Transverse colon (tissue), 4 donors: ENCODE measurements at regions not wholly inside any gene's neighbourhood (a gene's known extent, or its start where the extent isn't known, plus 50 kb on each side); places are given as distances from the start of the nearest gene placed in this dataset.

Experiments
- DNase-seq: peaks from one replicate; pipeline ENCODE4 v3.0.0-alpha.2; 2019
- H3K27ac ChIP-seq, 4 donors: fragments of 200-600 bp; sonication (generic); 2 replicates each; pipeline ENCODE4 v1.5.1; 2016 to 2018; ENCODE audit warnings: inconsistent platforms in 4 of 4
- H3K27me3 ChIP-seq: fragments of 200-600 bp; sonication (generic); 2 replicates; pipeline ENCODE4 v1.5.1; 2017; ENCODE audit warnings: inconsistent platforms
- H3K36me3 ChIP-seq, 4 donors: fragments of 200-600 bp; sonication (generic); 2 replicates each; pipeline ENCODE4 v1.5.1; 2017 to 2019; ENCODE audit warnings: inconsistent platforms in 4 of 4
- H3K4me1 ChIP-seq, 4 donors: fragments of 200-600 bp; sonication (generic); 2 replicates each; pipeline ENCODE4 v1.5.1; 2017 to 2020; ENCODE audit warnings: inconsistent platforms in 4 of 4
- H3K4me3 ChIP-seq, 4 donors: fragments of 200-600 bp; sonication (generic); 1 replicate in 1 of 4; 2 replicates in 3 of 4; pipeline versions ENCODE4 v1.5.1 to v1.6.1; 2017 to 2019; ENCODE audit warnings: inconsistent platforms in 4 of 4
- H3K9me3 ChIP-seq, 2 donors: fragments of 200-600 bp; sonication (generic); 2 replicates each; pipeline ENCODE4 v1.5.1; 2017 to 2019; ENCODE audit warnings: inconsistent platforms in 2 of 2
- EP300 ChIP-seq: sonication (generic); formaldehyde crosslinking; IDR thresholded peaks from one replicate; pipeline ENCODE4 v1.6.1; 2017; ENCODE audit warnings: antibody characterized with exemption, low read depth
- POLR2A ChIP-seq: fragments of 450-650 bp; IDR thresholded peaks from one replicate; pipeline ENCODE4 v1.6.1; 2016; ENCODE audit warnings: antibody characterized with exemption, mild to moderate bottlenecking, moderate library complexity
- POLR2AphosphoS5 ChIP-seq, 3 donors: sonication (generic); formaldehyde crosslinking; IDR thresholded peaks; one replicate each; pipeline ENCODE4 v1.6.1; 2016; ENCODE audit warnings: antibody characterized with exemption in 3 of 3
- whole genome bisulfite sequencing, 2 donors: methylation state at CpG; one replicate each; pipeline ENCODE4 v1.1.5; 2018; ENCODE audit warnings: low coverage in 1 of 2; 5-methylcytosine and 5-hydroxymethylcytosine counted together
- in situ Hi-C, 4 donors: fragments of 200-750 bp; cut with MboI; loops; one replicate each; pipeline versions ENCODE4 v1.15.0 to v1.15.1; 2017; ENCODE audit warnings: low sequenced_read_pairs in 3 of 4, low pct_ligation_motif_present in 1 of 4, low pct_unique_long_range_greater_than_20kb in 1 of 4
- intact Hi-C: fragments of 100-400 bp; cut with DNase I; formaldehyde crosslinking; loops from one replicate; pipeline ENCODE4 v1.15.1; 2023; ENCODE audit warnings: low total_unique reads
- TF ChIP-seq, protein P1 (sequence below), 5 experiments: fragments of 200-600 bp in 3 of 5; fragments of 450-650 bp in 2 of 5; sonication (generic) in 3 of 5; IDR thresholded peaks; 1 replicate in 2 of 5; 2 replicates in 3 of 5; pipeline ENCODE4 v1.5.1; 2016 to 2017; ENCODE audit warnings: antibody characterized with exemption in 5 of 5, inconsistent platforms in 3 of 5, mild to moderate bottlenecking in 2 of 5, moderate library complexity in 1 of 5

DNA sequence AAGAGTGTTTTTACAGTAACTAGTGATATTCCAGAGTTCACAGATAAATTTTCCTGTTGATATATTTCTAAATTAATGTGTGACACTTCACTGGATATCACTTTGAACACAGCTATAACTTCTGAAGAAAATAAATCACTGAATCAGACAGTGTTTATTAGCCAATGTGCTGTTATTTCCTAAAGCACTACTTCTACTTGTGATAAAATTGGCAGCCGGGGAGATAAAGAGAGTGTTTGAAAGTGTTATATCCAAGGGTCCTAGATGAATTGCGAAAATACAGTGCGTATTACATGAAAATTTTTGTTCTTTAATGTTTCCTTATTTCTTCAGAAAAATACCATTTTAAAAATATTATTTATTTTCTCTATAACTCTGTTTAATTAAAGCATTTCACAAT is 417.5 kb upstream of the ARGLU1 start:
- Histone ChIP-seq H3K4me3 (no peak overlapping the region), H3K27ac (no peak overlapping the region), H3K36me3 (no peaks in the 10 kb centered on the region), H3K9me3 (no peaks in the 10 kb centered on the region), H3K27me3 (no peaks in the 10 kb centered on the region), H3K4me1 (no peaks in the 10 kb centered on the region)
- TF ChIP-seq EP300: no peak
- no peak for TF ChIP-seq POLR2A
- TF ChIP-seq, protein P1, sequence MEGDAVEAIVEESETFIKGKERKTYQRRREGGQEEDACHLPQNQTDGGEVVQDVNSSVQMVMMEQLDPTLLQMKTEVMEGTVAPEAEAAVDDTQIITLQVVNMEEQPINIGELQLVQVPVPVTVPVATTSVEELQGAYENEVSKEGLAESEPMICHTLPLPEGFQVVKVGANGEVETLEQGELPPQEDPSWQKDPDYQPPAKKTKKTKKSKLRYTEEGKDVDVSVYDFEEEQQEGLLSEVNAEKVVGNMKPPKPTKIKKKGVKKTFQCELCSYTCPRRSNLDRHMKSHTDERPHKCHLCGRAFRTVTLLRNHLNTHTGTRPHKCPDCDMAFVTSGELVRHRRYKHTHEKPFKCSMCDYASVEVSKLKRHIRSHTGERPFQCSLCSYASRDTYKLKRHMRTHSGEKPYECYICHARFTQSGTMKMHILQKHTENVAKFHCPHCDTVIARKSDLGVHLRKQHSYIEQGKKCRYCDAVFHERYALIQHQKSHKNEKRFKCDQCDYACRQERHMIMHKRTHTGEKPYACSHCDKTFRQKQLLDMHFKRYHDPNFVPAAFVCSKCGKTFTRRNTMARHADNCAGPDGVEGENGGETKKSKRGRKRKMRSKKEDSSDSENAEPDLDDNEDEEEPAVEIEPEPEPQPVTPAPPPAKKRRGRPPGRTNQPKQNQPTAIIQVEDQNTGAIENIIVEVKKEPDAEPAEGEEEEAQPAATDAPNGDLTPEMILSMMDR (IDR thresholded peaks at IDR 0.05): no peak
- no peak for TF ChIP-seq POLR2AphosphoS5 (IDR thresholded peaks at IDR 0.05)
- no peak for DNase-seq
- in situ Hi-C loops: no loop called here
- intact Hi-C loops: no loop called here
- WGBS, 2 donors: 84% methylated on average over 3 of the region's 3 CpGs

DNA sequence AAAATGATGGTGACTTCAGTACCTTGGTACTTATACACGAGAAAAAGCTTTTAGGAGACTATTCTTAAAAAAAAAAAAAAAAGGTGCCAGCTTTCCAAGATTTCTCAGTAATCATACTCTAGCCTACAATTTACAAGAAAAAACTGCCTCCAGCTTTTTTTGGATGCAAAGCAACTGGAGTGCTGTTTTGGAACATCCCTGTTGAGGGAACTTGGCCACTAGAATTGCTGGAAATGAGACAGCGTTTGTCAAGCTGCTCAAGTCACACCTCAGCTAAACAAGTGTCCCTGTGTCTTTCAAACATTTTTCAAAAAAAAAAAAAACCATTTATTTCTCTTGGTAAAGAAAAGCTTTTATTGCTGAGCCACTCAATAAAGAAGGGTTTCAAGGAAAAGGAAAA is 413.1 kb upstream of the ARGLU1 start:
- H3K36me3 ChIP-seq: no peaks in the 10 kb centered on the region
- TF ChIP-seq EP300 (no peak), POLR2A (no peak), POLR2AphosphoS5 (IDR thresholded peaks at IDR 0.05) (no peak)
- TF ChIP-seq, protein P1 (IDR thresholded peaks at IDR 0.05): no peak
- H3K4me1 ChIP-seq: no peaks in the 10 kb centered on the region
- H3K9me3 ChIP-seq: no peaks in the 10 kb centered on the region
- DNase-seq: no peak
- WGBS, 2 donors: 60 to 74% methylated on average over 1 to 2 of the region's 2 CpGs
- H3K27ac ChIP-seq: no peak overlapping the region
- no peak overlapping the region for H3K4me3 ChIP-seq
- intact Hi-C loops: no loop called here
- in situ Hi-C loops: no loop called here
- no peaks in the 10 kb centered on the region for H3K27me3 ChIP-seq

DNA sequence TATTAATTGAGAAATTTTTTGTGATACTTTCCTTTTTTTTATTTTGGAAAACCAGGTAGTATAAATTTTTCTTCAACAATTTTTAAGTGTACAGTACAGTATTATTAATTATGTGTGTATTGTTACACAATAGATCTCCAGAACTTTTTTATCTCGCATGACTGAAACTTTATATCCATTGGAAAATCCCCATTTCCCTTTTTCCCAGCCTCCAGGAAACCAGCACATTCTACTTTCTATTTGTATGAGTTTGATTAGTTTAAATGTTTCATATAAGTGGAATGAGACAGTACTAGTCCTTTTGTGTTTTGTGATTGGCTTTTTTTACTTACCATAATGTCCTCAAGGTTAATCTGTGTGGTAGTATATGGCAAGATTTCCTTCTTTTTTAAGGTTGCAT is 399.5 kb upstream of the ARGLU1 start:
- H3K4me3 ChIP-seq: no peak overlapping the region
- in situ Hi-C loops (no loop called here), intact Hi-C loops (no loop called here)
- H3K4me1 ChIP-seq: no peaks in the 10 kb centered on the region
- TF ChIP-seq EP300: no peak
- TF ChIP-seq, protein P1 (IDR thresholded peaks at IDR 0.05): no peak
- TF ChIP-seq POLR2A: no peak
- TF ChIP-seq POLR2AphosphoS5 (IDR thresholded peaks at IDR 0.05): no peak
- no peak for DNase-seq
- no peaks in the 10 kb centered on the region for H3K9me3 ChIP-seq
- no peak overlapping the region for H3K27ac ChIP-seq
- 60 to 74% methylated on average over 1 of the region's 1 CpG for WGBS, 2 donors
- H3K36me3 ChIP-seq: no peaks in the 10 kb centered on the region
- H3K27me3 ChIP-seq: no peaks in the 10 kb centered on the region

DNA sequence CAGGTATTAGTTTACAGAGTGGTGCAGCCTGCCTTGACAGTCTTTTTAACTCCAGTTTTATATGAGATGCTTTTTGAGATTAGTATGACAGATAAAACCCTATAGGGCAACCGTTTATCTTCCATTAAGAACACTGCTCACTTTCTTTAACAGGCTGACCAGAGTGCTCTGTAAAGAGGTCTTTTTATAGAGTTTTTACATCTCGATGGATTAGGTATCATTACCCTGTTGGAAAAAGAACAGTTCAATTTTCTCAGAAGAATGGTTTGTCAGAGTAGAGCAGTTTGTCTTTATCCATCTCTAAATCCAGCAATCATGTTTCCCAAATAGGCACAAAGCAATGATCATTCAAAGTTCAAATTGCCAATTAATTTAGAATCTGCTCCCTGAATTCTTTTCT is 395.2 kb upstream of the ARGLU1 start:
- Histone ChIP-seq H3K36me3 (no peaks in the 10 kb centered on the region), H3K27ac (no peak overlapping the region), H3K27me3 (no peaks in the 10 kb centered on the region), H3K9me3 (no peaks in the 10 kb centered on the region), H3K4me1 (no peaks in the 10 kb centered on the region), H3K4me3 (no peak overlapping the region)
- no peak for DNase-seq
- TF ChIP-seq, protein P1 (IDR thresholded peaks at IDR 0.05): no peak
- TF ChIP-seq POLR2A: no peak
- TF ChIP-seq POLR2AphosphoS5 (IDR thresholded peaks at IDR 0.05): no peak
- no peak for TF ChIP-seq EP300
- 43 to 56% methylated on average over 2 of the region's 2 CpGs for WGBS, 2 donors
- intact Hi-C loops (no loop called here), in situ Hi-C loops (no loop called here)
